ENCODE measurements at regions not wholly inside any gene's neighbourhood (a gene's known extent, or its start where the extent isn't known, plus 50 kb on each side); places are given as distances from the start of the nearest gene placed in this dataset.

DNA sequence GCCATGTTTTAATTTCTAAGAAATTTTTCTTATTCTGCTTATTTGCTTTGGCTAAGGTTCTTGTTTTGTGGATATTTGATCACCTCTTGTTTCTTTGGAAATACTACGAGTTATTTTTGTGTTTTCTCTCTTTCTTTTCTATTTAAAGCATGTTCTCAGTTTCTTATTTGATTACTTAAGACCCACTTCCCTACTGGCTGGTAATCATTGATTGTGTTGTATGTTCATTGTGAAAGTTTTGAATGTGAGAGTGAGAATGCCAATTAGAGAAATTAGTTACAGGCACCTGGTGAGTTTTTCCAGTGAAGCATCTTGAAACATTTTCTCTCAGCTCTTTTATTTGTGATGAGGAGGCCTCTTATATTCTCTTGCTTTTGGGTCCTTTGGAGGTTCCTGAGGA lies 226.7 kb upstream of the MC4R start:
- Histone ChIP-seq H3K4me1 (replicated peaks in 1 of 2; ENCODE audit: control insufficient read depth in 2 of 2, insufficient read depth in 2 of 2, low read length in 2 of 2) (no peaks in the 10 kb centered on the region), H3K79me2 (ENCODE audit: control insufficient read depth, insufficient read depth, low read length) (no peaks in the 10 kb centered on the region), H3K4me2 (ENCODE audit: insufficient read depth, low read length) (no peak overlapping the region), H3K27ac (ENCODE audit: extremely low read depth, low read depth, low read length) (no peak overlapping the region), H3K36me3 (ENCODE audit: control insufficient read depth, insufficient read depth, low read length) (no peaks in the 10 kb centered on the region), H2AFZ (ENCODE audit: low read depth, low read length) (no peak overlapping the region), H3K9me1 (ENCODE audit: control insufficient read depth, insufficient read depth, low read length) (no peaks in the 10 kb centered on the region), H3K9ac (ENCODE audit: insufficient read depth in 1 of 2, low read depth in 2 of 2, low read length in 2 of 2) (no peak overlapping the region), H4K20me1 (replicated peaks; ENCODE audit: control insufficient read depth, insufficient read depth, low read length) (no peaks in the 10 kb centered on the region), H3K27me3 (ENCODE audit: control insufficient read depth in 2 of 2, insufficient read depth in 2 of 2, low read length in 2 of 2) (no peaks in the 10 kb centered on the region), H3K9me3 (replicated peaks; ENCODE audit: control insufficient read depth, insufficient read depth, low read depth, low read length) (no peaks in the 10 kb centered on the region), H3K4me3 (no peak overlapping the region)
- no peak for ATAC-seq
- TF ChIP-seq E2F3 (CRISPR knock-in tag; IDR thresholded peaks at IDR 0.05) (no peak), HIVEP1 (CRISPR knock-in tag; IDR thresholded peaks at IDR 0.05) (no peak), ZNF41 (CRISPR knock-in tag; conservative IDR thresholded peaks at IDR 0.05) (no peak), PPARD (CRISPR knock-in tag; IDR thresholded peaks at IDR 0.05) (no peak), NFIC (IDR thresholded peaks at IDR 0.05) (no peak), U2AF1 (optimal IDR thresholded peaks at IDR 0.05; ENCODE audit: low read depth, low read length) (no peak), ZFP1 (CRISPR knock-in tag; IDR thresholded peaks at IDR 0.05) (no peak), PCBP1 (IDR thresholded peaks at IDR 0.05; ENCODE audit: low read depth, low read length, poor library complexity, severe bottlenecking) (no peak), HDAC3 (IDR thresholded peaks at IDR 0.05; ENCODE audit: borderline replicate concordance, partially characterized antibody) (no peak), LEF1 (IDR thresholded peaks at IDR 0.05) (no peak), ZNF140 (CRISPR knock-in tag; IDR thresholded peaks at IDR 0.05) (no peak)
- TF ChIP-seq, protein P1, sequence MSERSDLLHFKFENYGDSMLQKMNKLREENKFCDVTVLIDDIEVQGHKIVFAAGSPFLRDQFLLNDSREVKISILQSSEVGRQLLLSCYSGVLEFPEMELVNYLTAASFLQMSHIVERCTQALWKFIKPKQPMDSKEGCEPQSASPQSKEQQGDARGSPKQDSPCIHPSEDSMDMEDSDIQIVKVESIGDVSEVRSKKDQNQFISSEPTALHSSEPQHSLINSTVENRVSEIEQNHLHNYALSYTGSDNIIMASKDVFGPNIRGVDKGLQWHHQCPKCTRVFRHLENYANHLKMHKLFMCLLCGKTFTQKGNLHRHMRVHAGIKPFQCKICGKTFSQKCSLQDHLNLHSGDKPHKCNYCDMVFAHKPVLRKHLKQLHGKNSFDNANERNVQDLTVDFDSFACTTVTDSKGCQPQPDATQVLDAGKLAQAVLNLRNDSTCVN (CRISPR knock-in tag; IDR thresholded peaks at IDR 0.05) = no peak
- no TSS peak for BruUV-seq (replicated peaks)
- in situ Hi-C loops (cut with MboI) = no loop called here
- intact Hi-C loops (cut with micrococcal nuclease) = no loop called here
- DNase-seq (ENCODE audit: extremely low read depth in 1 of 4, low spot score in 3 of 4) = no peak
- FAIRE-seq = no peak
- ChIA-PET POLR2A (no interaction called here), CTCF (ENCODE audit: low intra/inter-chr PET ratio) (no interaction called here)
- 0% methylated on average over 1 of the region's 1 CpG for WGBS (ENCODE audit: insufficient coverage, low coverage, missing lambda C conversion rate)
